HepG2 (cell line): ENCODE measurements at regions not wholly inside any gene's neighbourhood (a gene's known extent, or its start where the extent isn't known, plus 50 kb on each side); places are given as distances from the start of the nearest gene placed in this dataset.

ENCODE experiments used
- ATAC-seq: fragments of 200-7000 bp; cut with Tn5 transposase; 3 replicates; pipeline ENCODE4 v1.9.1; 2020; ENCODE audit warnings: mild to moderate bottlenecking, moderate library complexity
- BruUV-seq: library from RNA; stranded (reverse); fragments of 400-500 nt; replicated peaks from 2 replicates; lab custom pipeline; 2021; lab: Mats Ljungman, UMichigan
- CTCF ChIA-PET: fragments of 300-600 bp; formaldehyde crosslinking; extraction: SDS; loops from one replicate; lab custom pipeline; 2021; ENCODE audit warnings: low total read pairs, inconsistent platforms, low intra/inter-chr PET ratio; lab: Yijun Ruan, JAX
- POLR2A ChIA-PET: fragments of 350-600 bp; sonication (Branson Sonifier 250); formaldehyde crosslinking; loops from one replicate; lab custom pipeline; 2020; ENCODE audit warnings: antibody characterized with exemption, inconsistent platforms; lab: Yijun Ruan, JAX
- DNase-seq: peaks from one replicate; pipeline ENCODE4 v3.0.0-alpha.2; 2015; ENCODE audit warnings: low spot score
- FAIRE-seq: peaks from 3 replicates; lab custom pipeline; 2011; peaks lifted over from hg19 to GRCh38; lab: Jason Lieb, UNC
- H2AFZ ChIP-seq: one replicate; pipeline ENCODE4 v1.6.1; 2011; ENCODE audit warnings: low read length, inconsistent platforms
- H3K27ac ChIP-seq: fragments of 300-600 bp; 3 replicates; pipeline ENCODE4 v1.8.0; 2011; ENCODE audit warnings: mixed run types, mild to moderate bottlenecking, mixed read lengths, low read length, inconsistent platforms; ENCODE audit not compliant: insufficient read depth; ENCODE audit errors: extremely low read length
- H3K27me3 ChIP-seq, 2 experiments: fragments of 200-600 bp in 1 of 2; 2 replicates in 1 of 2; 3 replicates in 1 of 2; pipeline versions ENCODE4 v1.6.0 to v1.8.0; 2011; ENCODE audit warnings: low read length in 2 of 2, mild to moderate bottlenecking in 2 of 2, moderate library complexity in 2 of 2, inconsistent platforms in 1 of 2; ENCODE audit not compliant: insufficient read depth in 2 of 2, control insufficient read depth in 1 of 2
- H3K36me3 ChIP-seq, 2 experiments: fragments of 200-600 bp in 1 of 2; replicated peaks in 1 of 2; 2 replicates in 1 of 2; 3 replicates in 1 of 2; pipeline versions ENCODE4 v1.5.1 to v1.8.0; 2011; ENCODE audit warnings: low read length in 2 of 2, inconsistent platforms in 1 of 2; ENCODE audit not compliant: insufficient read depth in 2 of 2, control insufficient read depth in 1 of 2
- H3K4me1 ChIP-seq: 2 replicates; pipeline ENCODE4 v1.5.1; 2012; ENCODE audit warnings: low read length, inconsistent platforms; ENCODE audit not compliant: insufficient read depth
- H3K4me2 ChIP-seq: 2 replicates; pipeline ENCODE4 v1.6.0; 2011; ENCODE audit warnings: low read depth, low read length, inconsistent platforms
- H3K4me3 ChIP-seq, 3 experiments: fragments of 200-600 bp in 1 of 3; sonication (generic), shearing (Covaris generic) in 1 of 3; replicated peaks in 1 of 3; 2 replicates each; pipeline ENCODE4 v1.5.1; 2011 to 2016; ENCODE audit warnings: low read length in 3 of 3, inconsistent platforms in 2 of 3, low read depth in 2 of 3, mild to moderate bottlenecking in 2 of 3, control low read depth in 1 of 3, mixed read lengths in 1 of 3; ENCODE audit not compliant: insufficient read depth in 1 of 3
- H3K79me2 ChIP-seq: one replicate; pipeline ENCODE4 v1.6.1; 2011; ENCODE audit warnings: low read length, inconsistent platforms; ENCODE audit not compliant: insufficient read depth
- H3K9ac ChIP-seq: 2 replicates; pipeline ENCODE4 v1.6.0; 2011; ENCODE audit warnings: mild to moderate bottlenecking, low read depth, low read length, inconsistent platforms; ENCODE audit not compliant: insufficient read depth
- H3K9me3 ChIP-seq: 2 replicates; pipeline ENCODE4 v1.5.1; 2012; ENCODE audit warnings: mild to moderate bottlenecking, low read length
- H4K20me1 ChIP-seq: 2 replicates; pipeline ENCODE4 v1.6.0; 2011; ENCODE audit warnings: inconsistent platforms, mild to moderate bottlenecking, low read length, moderate library complexity; ENCODE audit not compliant: insufficient read depth
- BORCS8-MEF2B ChIP-seq: sonication (generic); formaldehyde crosslinking; IDR thresholded peaks from 2 replicates; pipeline ENCODE4 v1.8.0; 2022; ENCODE audit warnings: mild to moderate bottlenecking, missing genetic modification reagents
- CREBL2 ChIP-seq: sonication (generic); formaldehyde crosslinking; IDR thresholded peaks from 2 replicates; pipeline ENCODE4 v1.8.1; 2023; ENCODE audit warnings: missing genetic modification reagents, mild to moderate bottlenecking, borderline replicate concordance
- HNF1B ChIP-seq: sonication (generic); formaldehyde crosslinking; IDR thresholded peaks from 2 replicates; pipeline ENCODE4 v1.5.1; 2020; ENCODE audit warnings: mild to moderate bottlenecking, moderate library complexity, missing genetic modification reagents
- NR2C2 ChIP-seq: sonication (generic); formaldehyde crosslinking; IDR thresholded peaks from 2 replicates; pipeline ENCODE4 v1.4.0; 2020; ENCODE audit warnings: missing genetic modification reagents, mild to moderate bottlenecking, moderate library complexity, borderline replicate concordance
- RFXANK ChIP-seq: IDR thresholded peaks from 2 replicates; pipeline ENCODE4 v1.6.1; 2016
- TGIF2 ChIP-seq: IDR thresholded peaks from 2 replicates; pipeline ENCODE4 v1.6.1; 2016; ENCODE audit warnings: control low read depth, missing compliant biosample characterization
- XBP1 ChIP-seq: sonication (generic); formaldehyde crosslinking; IDR thresholded peaks from 2 replicates; pipeline ENCODE4 v1.5.0; 2020; ENCODE audit warnings: missing genetic modification reagents
- ZNF75D ChIP-seq: sonication (generic); formaldehyde crosslinking; IDR thresholded peaks from 2 replicates; pipeline ENCODE4 v1.8.1; 2023; ENCODE audit warnings: missing genetic modification reagents, mild to moderate bottlenecking, borderline replicate concordance
- ZSCAN20 ChIP-seq: sonication (generic); formaldehyde crosslinking; IDR thresholded peaks from 2 replicates; pipeline ENCODE4 v1.4.0; 2020; ENCODE audit warnings: missing genetic modification reagents, mild to moderate bottlenecking, borderline replicate concordance
- WGBS: methylation state at CpG from one replicate; pipeline ENCODE4 v1.1.6; 2017; ENCODE audit warnings: low lambda C conversion rate; 5-methylcytosine and 5-hydroxymethylcytosine counted together
- in situ Hi-C: cut with HindIII; loops from 2 replicates; pipeline ENCODE4 v1.10.0; 2017; ENCODE audit warnings: low pct_unique_long_range_greater_than_20kb; ENCODE audit not compliant: extremely low pct_ligation_motif_present
- intact Hi-C: fragments of 100-400 bp; cut with micrococcal nuclease; formaldehyde crosslinking; loops from one replicate; pipeline ENCODE4 v1.10.0; 2022; ENCODE audit not compliant: unreplicated experiment

- TF ChIP-seq ZNF75D (CRISPR knock-in tag) (no peak), TGIF2 (CRISPR knock-in tag) (no peak), CREBL2 (CRISPR knock-in tag) (no peak)
These were observed 434.2 kb downstream of the ZNF521 start (continued) for GRCh38 chr18:24917767-24918166.

GRCh38 chr18:24918257-24918656 is 433.7 kb downstream of the ZNF521 start:
- CTCF ChIA-PET, result no interaction called here
- Histone ChIP-seq H3K36me3 (no peaks in the 10 kb centered on the region), H3K4me2 (no peak overlapping the region), H3K79me2 (no peaks in the 10 kb centered on the region), H3K9me3 (no peaks in the 10 kb centered on the region), H3K27ac (no peak overlapping the region), H3K9ac (no peak overlapping the region), H3K4me1 (no peaks in the 10 kb centered on the region), H2AFZ (no peak overlapping the region), H3K4me3 (no peak overlapping the region), H3K27me3 (peaks cover 0 to 6% of the 10 kb centered on the region in 2 experiments; a peak in 2 of 5 replicates), H4K20me1 (no peaks in the 10 kb centered on the region)
- BruUV-seq, result no TSS peak
- TF ChIP-seq RFXANK (CRISPR knock-in tag) (no peak), ZSCAN20 (CRISPR knock-in tag) (no peak), BORCS8-MEF2B (CRISPR knock-in tag) (no peak), HNF1B (CRISPR knock-in tag) (no peak), NR2C2 (no peak), XBP1 (CRISPR knock-in tag) (no peak)
- intact Hi-C loops (no loop called here), in situ Hi-C loops (no loop called here)
- POLR2A ChIA-PET, result no interaction called here
- DNase-seq, result no peak
- 28% methylated on average over 6 of the region's 6 CpGs for WGBS
- no peak for FAIRE-seq
- ATAC-seq, result no peak
